Activated CD8-positive, alpha-beta T cell treated with anti-CD3 and anti-CD28 coated beads for 36 hours (primary cell): ENCODE measurements at regions not wholly inside any gene's neighbourhood (a gene's known extent, or its start where the extent isn't known, plus 50 kb on each side); places are given as distances from the start of the nearest gene placed in this dataset.

Experiments used
- ATAC-seq: fragments of 200-7000 bp; cut with Tn5 transposase; one replicate; pipeline ENCODE4 v1.10.0; 2021; ENCODE audit warnings: mild to moderate bottlenecking, moderate library complexity
- CTCF ChIA-PET: fragments of 350-600 bp; sonication (Branson Sonifier 250); formaldehyde crosslinking; loops from one replicate; lab custom pipeline; 2021; ENCODE audit warnings: antibody characterized with exemption; lab: Charles Lee
- POLR2A ChIA-PET: fragments of 350-600 bp; sonication (Branson Sonifier 250); formaldehyde crosslinking; loops from one replicate; lab custom pipeline; 2021; ENCODE audit warnings: antibody characterized with exemption; lab: Charles Lee
- DNase-seq: peaks from one replicate; pipeline ENCODE4 v3.0.0-alpha.2; 2020
- H3K27ac Mint-ChIP-seq: one replicate; pipeline ENCODE4 v1.8.0; 2021; ENCODE audit warnings: mild to moderate bottlenecking, mixed read lengths
- H3K27me3 Mint-ChIP-seq: one replicate; pipeline ENCODE4 v1.8.0; 2021; ENCODE audit warnings: mixed read lengths
- H3K36me3 Mint-ChIP-seq: one replicate; pipeline ENCODE4 v1.8.0; 2021; ENCODE audit warnings: low read depth, mixed read lengths
- H3K4me1 Mint-ChIP-seq: one replicate; pipeline ENCODE4 v1.8.0; 2021; ENCODE audit warnings: low read depth, mixed read lengths
- H3K4me3 Mint-ChIP-seq: one replicate; pipeline ENCODE4 v1.8.0; 2021; ENCODE audit warnings: mild to moderate bottlenecking, moderate library complexity, mixed read lengths
- H3K9me3 Mint-ChIP-seq: one replicate; pipeline ENCODE4 v1.8.0; 2021; ENCODE audit warnings: mixed read lengths
- CTCF ChIP-seq: fragments of 200-600 bp; IDR thresholded peaks from one replicate; pipeline ENCODE4 v1.8.0; 2022; ENCODE audit warnings: antibody characterized with exemption, mild to moderate bottlenecking
- intact Hi-C: fragments of 100-400 bp; cut with micrococcal nuclease; formaldehyde crosslinking; loops from one replicate; pipeline ENCODE4 v1.10.0; 2022

DNA sequence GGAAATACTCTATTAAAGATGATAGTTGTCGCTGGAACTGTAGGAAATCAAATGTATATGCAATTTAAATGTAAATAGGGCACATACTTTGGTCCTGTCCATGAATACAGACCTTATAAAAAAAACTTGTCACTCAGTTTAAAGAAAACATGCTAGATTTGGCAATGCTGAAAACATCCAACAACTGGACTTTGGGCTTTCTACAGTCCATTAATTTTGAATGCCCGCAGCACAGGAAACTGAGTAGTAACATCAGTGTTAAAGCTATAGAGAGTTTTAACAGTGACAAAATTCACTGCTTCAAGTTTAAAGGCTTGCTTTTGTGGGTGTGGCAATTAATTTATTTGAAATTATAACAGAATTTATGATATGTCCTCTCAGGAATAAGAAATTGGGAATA is 578.4 kb downstream of the TRIML1 start:
- POLR2A ChIA-PET = no interaction called here
- peaks cover 15% of the 10 kb centered on the region for H3K9me3 Mint-ChIP-seq
- no peaks in the 10 kb centered on the region for H3K4me1 Mint-ChIP-seq
- no peak overlapping the region for H3K27ac Mint-ChIP-seq
- ATAC-seq = no peak
- intact Hi-C loops = no loop called here
- CTCF ChIA-PET = no interaction called here
- no peak for TF ChIP-seq CTCF
- DNase-seq = no peak
- no peak overlapping the region for H3K4me3 Mint-ChIP-seq
- no peaks in the 10 kb centered on the region for H3K27me3 Mint-ChIP-seq
- no peaks in the 10 kb centered on the region for H3K36me3 Mint-ChIP-seq

GRCh38 chr4:188719794-188720193 is 580.6 kb downstream of the TRIML1 start:
- intact Hi-C loops = no loop called here

DNA sequence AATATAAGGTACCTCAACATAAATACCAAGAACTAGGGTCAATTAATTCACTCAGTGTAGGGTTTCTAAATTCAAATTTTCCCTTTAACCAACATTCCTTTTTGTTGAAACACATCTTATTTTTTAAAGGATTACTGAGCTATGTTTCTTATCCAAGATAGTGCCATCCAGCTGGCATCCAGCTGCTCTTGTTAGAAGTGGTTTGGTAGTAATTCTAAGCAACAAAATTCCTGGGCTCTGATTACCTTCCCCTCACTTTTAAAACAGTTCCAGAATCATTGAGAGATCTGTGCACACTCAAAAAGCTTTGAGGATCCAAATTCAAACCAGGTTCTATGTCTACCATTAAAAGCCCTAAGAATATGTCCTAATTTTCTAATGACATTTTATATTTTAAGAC is 583.7 kb downstream of the TRIML1 start:
- CTCF ChIA-PET = no interaction called here
- Mint-ChIP-seq H3K36me3 (no peaks in the 10 kb centered on the region), H3K27ac (no peak overlapping the region), H3K9me3 (peaks cover 4% of the 10 kb centered on the region), H3K27me3 (no peaks in the 10 kb centered on the region), H3K4me3 (no peak overlapping the region), H3K4me1 (no peaks in the 10 kb centered on the region)
- intact Hi-C loops = no loop called here
- no peak for TF ChIP-seq CTCF
- POLR2A ChIA-PET = no interaction called here
- no peak for DNase-seq
- ATAC-seq = no peak

More at GRCh38 chr4:188719794-188720193, 580.6 kb downstream of the TRIML1 start:
- Mint-ChIP-seq H3K4me1 (no peaks in the 10 kb centered on the region), H3K4me3 (no peak overlapping the region), H3K9me3 (peaks cover 6% of the 10 kb centered on the region), H3K36me3 (no peaks in the 10 kb centered on the region), H3K27ac (no peak overlapping the region), H3K27me3 (no peaks in the 10 kb centered on the region)
- no peak for ATAC-seq
- ChIA-PET CTCF (no interaction called here), POLR2A (no interaction called here)
- no peak for TF ChIP-seq CTCF
- DNase-seq = no peak

- peaks cover 8% of the 10 kb centered on the region for H3K9me3 Mint-ChIP-seq
- H3K4me3 Mint-ChIP-seq = no peak overlapping the region
- no peak for DNase-seq
- no peaks in the 10 kb centered on the region for H3K27me3 Mint-ChIP-seq
- intact Hi-C loops = no loop called here
- H3K36me3 Mint-ChIP-seq = no peaks in the 10 kb centered on the region
- no peak overlapping the region for H3K27ac Mint-ChIP-seq
- no peaks in the 10 kb centered on the region for H3K4me1 Mint-ChIP-seq
- no peak for ATAC-seq
- no peak for TF ChIP-seq CTCF
- ChIA-PET CTCF (no interaction called here), POLR2A (no interaction called here)
Observed at GRCh38 chr4:188727746-188728145, 588.5 kb downstream of the TRIML1 start.

GRCh38 chr4:188728359-188728758 is 589.1 kb downstream of the TRIML1 start:
- POLR2A ChIA-PET = no interaction called here
- H3K36me3 Mint-ChIP-seq = no peaks in the 10 kb centered on the region

More at GRCh38 chr4:188728359-188728758, 589.1 kb downstream of the TRIML1 start:
- no peak overlapping the region for H3K4me3 Mint-ChIP-seq
- H3K27ac Mint-ChIP-seq = no peak overlapping the region
- intact Hi-C loops = no loop called here
- H3K27me3 Mint-ChIP-seq = no peaks in the 10 kb centered on the region
- no peak for DNase-seq
- H3K4me1 Mint-ChIP-seq = no peaks in the 10 kb centered on the region
- CTCF ChIA-PET = no interaction called here
- no peak for ATAC-seq
- peaks cover 8% of the 10 kb centered on the region for H3K9me3 Mint-ChIP-seq
- TF ChIP-seq CTCF = no peak
